NB4 (cell line): ENCODE measurements at regions not wholly inside any gene's neighbourhood (a gene's known extent, or its start where the extent isn't known, plus 50 kb on each side); places are given as distances from the start of the nearest gene placed in this dataset.

Experiments
- MAX ChIP-seq: IDR thresholded peaks from 2 replicates; pipeline ENCODE4 v1.6.1; 2011; ENCODE audit warnings: low read depth, low read length
- MYC ChIP-seq: IDR thresholded peaks from 2 replicates; pipeline ENCODE4 v1.6.1; 2011; ENCODE audit warnings: low read depth, low read length
- POLR2A ChIP-seq: IDR thresholded peaks from 2 replicates; pipeline ENCODE4 v1.6.1; 2011; ENCODE audit warnings: mild to moderate bottlenecking; ENCODE audit not compliant: insufficient read length; ENCODE audit errors: extremely low read depth

GRCh38 chr9:16112116-16112515 is 559.3 kb downstream of the CCDC171 start:
- TF ChIP-seq MAX (no peak), POLR2A (no peak), MYC (no peak)
